IPS-20b (cell line): ENCODE measurements at regions not wholly inside any gene's neighbourhood (a gene's known extent, or its start where the extent isn't known, plus 50 kb on each side); places are given as distances from the start of the nearest gene placed in this dataset.

ENCODE experiments used
- H3K27ac ChIP-seq: one replicate; pipeline ENCODE4 v1.5.1; 2013; ENCODE audit warnings: low read length
- H3K27me3 ChIP-seq: 2 replicates; pipeline ENCODE4 v1.6.1; 2013; ENCODE audit warnings: mild to moderate bottlenecking, low read length, inconsistent platforms; ENCODE audit not compliant: insufficient read depth
- H3K36me3 ChIP-seq: 2 replicates; pipeline ENCODE4 v1.6.1; 2013; ENCODE audit warnings: low read depth, mild to moderate bottlenecking, inconsistent platforms, low read length, moderate library complexity; ENCODE audit not compliant: insufficient read depth
- H3K4me1 ChIP-seq: 2 replicates; pipeline ENCODE4 v1.6.1; 2013; ENCODE audit warnings: mild to moderate bottlenecking, control low read depth, inconsistent platforms, low read length, moderate library complexity; ENCODE audit not compliant: insufficient read depth
- H3K4me3 ChIP-seq: 2 replicates; pipeline ENCODE4 v1.5.1; 2013; ENCODE audit warnings: mild to moderate bottlenecking, low read length, inconsistent platforms
- H3K9ac ChIP-seq: 2 replicates; pipeline ENCODE4 v1.6.1; 2013; ENCODE audit warnings: low read depth, mild to moderate bottlenecking, inconsistent platforms, low read length, moderate library complexity
- H3K9me3 ChIP-seq: 2 replicates; pipeline ENCODE4 v1.6.1; 2013; ENCODE audit warnings: mild to moderate bottlenecking, low read depth, low read length, inconsistent platforms; ENCODE audit not compliant: insufficient read depth

DNA sequence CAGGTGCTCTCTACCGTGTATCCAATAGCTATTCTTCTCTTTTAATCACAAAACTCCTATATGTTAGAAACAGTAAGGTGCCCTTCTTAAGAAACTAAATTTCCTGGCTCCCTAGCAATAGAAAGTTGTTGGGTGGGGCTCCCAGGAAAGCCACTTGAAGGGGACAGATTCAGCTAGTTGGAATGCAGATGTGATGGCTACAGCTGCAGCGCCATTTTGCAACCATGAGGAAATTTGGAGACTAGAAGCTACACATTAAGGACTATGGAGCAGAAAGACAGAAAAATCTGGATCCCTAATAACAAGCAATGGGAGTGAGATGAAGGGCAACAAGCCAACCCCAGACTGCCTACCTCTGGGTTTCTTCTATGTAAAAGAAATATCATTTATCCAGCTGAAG is 108.8 kb upstream of the AFDN start:
- no peaks in the 10 kb centered on the region for H3K27me3 ChIP-seq
- H3K36me3 ChIP-seq, result no peaks in the 10 kb centered on the region
- no peaks in the 10 kb centered on the region for H3K9me3 ChIP-seq
- no peak overlapping the region for H3K27ac ChIP-seq
- no peak overlapping the region for H3K4me3 ChIP-seq
- peaks cover 6% of the 10 kb centered on the region; the same call in 1 of the 2 replicates for H3K4me1 ChIP-seq
- H3K9ac ChIP-seq, result no peak overlapping the region

DNA sequence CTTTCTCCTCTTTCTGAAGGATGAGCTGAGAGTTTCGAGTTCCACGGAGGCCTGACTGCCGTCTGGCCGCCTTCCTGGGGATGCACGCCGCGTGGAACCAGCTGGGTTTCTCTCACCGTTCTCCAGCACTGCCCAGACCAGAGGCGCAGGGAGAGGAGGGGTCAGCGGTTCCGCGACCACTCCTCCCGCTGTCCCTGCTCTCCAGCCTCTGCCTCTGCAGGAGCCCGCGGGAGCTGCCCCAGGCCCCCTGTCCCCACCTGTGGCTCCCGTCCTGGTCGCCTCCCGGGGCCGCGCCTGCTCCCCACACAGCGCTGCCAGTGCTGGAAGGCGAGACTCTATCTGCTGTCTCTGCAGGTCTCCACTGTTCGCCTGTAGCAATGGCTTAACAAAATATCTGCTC is 106.8 kb upstream of the AFDN start:
- Histone ChIP-seq H3K4me1 (no peaks in the 10 kb centered on the region), H3K4me3 (no peak overlapping the region), H3K36me3 (no peaks in the 10 kb centered on the region), H3K9ac (no peak overlapping the region), H3K27me3 (no peaks in the 10 kb centered on the region), H3K9me3 (no peaks in the 10 kb centered on the region), H3K27ac (no peak overlapping the region)

DNA sequence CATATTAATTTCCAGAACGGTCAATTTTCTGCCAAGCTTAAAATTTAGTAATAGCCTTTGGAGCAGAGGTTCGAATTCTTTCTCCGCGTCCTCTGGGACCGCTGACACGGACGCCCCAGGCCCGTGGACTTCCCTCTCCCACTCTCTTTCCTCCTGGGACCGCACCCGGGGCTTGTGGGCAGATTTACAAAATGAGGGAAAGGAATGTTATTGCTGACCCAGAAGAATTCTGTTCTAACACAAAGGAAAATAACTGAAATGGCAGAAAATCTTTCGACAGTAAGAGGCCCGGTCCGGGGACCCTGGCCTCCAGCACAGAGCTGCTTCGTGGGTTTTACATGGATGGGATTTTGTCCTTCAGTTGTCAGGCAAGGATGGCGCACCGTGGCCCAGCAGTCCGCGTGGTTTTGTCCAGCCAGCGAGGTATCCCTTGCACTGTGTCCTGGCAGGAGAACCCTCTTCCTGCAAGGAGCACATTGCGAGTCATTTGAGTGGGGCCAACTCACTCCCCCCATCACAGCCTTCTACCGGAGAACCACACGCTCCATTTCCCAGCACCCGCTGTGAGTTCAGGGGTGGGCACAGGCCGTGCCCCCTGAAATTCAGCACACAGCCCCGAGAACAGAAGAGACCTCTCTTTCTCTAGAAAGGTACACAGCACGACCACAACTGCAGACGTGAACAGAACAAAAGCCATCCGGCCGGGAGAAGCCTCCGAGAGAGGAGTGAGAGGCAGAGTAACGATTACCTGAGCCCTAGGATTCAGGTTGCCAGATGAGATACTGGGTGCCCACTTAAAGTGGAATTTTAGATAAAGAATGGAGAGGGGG is 106.0 kb upstream of the AFDN start:
- Histone ChIP-seq H3K4me3 (no peak overlapping the region), H3K36me3 (no peaks in the 10 kb centered on the region), H3K27ac (no peak overlapping the region), H3K4me1 (no peaks in the 10 kb centered on the region), H3K27me3 (no peaks in the 10 kb centered on the region), H3K9me3 (no peaks in the 10 kb centered on the region), H3K9ac (no peak overlapping the region)

DNA sequence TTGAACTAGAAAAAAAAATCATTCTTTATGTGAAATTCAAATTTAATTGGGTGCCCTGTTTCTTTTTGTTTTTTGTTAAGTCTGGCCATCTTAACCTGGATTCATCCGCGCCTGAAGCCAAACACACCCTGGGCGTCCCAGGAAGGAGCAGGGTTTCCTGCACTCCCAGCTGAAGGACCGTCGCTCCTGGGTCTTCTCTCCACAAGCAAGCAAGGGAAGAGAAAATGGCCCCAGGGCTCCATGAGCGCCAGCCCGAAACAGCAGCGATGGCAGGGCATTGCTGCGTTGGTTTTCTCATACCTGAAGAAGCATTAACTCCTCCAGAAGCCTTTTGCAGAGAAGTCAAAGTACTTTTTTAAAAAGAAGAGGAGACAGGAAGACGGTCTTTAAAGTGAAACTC is 105.4 kb upstream of the AFDN start:
- Histone ChIP-seq H3K9ac (no peak overlapping the region), H3K9me3 (no peaks in the 10 kb centered on the region), H3K4me1 (no peaks in the 10 kb centered on the region), H3K27ac (no peak overlapping the region), H3K4me3 (no peak overlapping the region), H3K27me3 (no peaks in the 10 kb centered on the region), H3K36me3 (no peaks in the 10 kb centered on the region)

DNA sequence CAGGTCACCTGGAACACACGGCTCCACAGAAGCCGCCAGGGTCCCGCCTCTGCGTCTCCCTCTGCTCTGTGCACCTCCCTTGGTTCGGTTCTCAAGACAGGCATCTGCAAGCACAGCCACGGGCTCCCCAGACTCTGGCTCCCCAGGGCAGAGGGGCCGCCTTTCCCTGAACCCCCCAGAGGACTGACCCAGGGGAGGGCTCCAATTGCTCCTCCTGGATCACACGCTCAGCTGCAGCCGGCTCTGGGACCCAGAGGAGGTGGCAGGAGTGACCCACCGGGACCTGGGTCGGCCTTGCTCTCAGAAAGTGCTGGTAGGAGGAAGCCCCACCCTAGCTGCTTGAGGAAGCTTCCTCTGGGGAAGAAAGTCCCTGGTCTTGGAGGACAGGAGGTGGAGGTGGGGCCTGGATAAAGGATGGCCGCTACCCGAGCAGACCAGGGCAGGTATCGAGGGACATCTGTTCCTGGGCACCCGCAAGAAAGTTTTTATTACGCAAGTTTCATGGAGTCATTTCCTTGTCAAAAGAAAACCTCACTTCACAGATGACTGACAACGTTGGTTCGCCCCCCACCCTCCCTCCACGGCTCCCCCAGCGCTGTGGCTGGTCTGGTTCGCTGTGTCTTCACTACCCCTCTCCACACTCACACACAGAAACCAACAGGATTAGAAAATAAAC is 103.9 kb upstream of the AFDN start:
- Histone ChIP-seq H3K9ac (no peak overlapping the region), H3K4me3 (no peak overlapping the region), H3K36me3 (no peaks in the 10 kb centered on the region), H3K9me3 (no peaks in the 10 kb centered on the region), H3K27ac (no peak overlapping the region), H3K4me1 (no peaks in the 10 kb centered on the region), H3K27me3 (no peaks in the 10 kb centered on the region)

DNA sequence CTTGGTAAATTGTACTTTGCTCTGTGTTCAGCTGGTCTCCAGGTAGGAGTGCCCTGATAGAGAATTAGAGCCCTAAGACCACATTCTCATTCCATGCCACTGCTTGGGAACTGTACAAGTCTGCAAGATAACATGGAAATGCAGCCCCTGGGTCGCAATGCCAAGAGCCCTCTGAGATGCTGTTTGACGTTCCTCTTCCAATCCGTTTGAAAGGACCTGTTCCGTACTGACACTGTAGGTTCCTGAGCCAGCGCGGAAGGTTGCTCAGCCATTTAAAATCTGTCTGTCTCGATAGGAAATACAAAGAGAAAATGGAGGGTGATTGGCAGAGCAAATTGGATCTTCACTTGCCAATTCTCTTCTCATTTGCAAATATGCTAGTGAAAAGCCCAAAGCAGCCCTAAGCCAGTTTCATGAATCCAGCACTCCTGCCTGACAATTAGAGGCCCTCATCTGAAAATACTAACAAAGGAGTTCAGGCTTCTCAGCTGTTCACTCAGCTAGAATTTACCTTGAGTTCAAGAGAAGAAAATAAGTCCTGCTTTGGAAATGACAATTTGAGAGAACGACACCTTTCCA is 100.6 kb upstream of the AFDN start:
- Histone ChIP-seq H3K4me3 (no peak overlapping the region), H3K4me1 (no peaks in the 10 kb centered on the region), H3K27me3 (no peaks in the 10 kb centered on the region), H3K27ac (no peak overlapping the region), H3K9ac (no peak overlapping the region), H3K9me3 (no peaks in the 10 kb centered on the region), H3K36me3 (no peaks in the 10 kb centered on the region)

DNA sequence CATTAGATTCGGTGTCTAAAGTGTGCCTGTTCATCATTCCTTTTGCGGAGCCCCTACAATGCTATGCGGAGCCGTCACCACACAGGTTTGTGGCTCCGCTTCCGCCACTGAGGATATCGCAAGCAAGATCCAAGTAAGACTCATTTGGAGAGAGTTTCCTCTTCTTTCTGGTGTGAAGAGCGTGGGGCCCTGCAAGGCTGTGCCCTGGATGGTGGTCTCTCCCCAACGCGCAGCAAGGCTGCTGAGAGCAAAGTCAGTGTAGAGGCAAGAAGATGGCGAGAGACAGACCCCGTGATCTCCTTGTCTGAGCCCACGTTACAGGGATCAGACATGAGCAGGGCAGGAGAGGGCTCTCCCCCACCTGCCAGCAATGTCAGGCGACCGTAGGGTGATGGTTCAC is 96.3 kb upstream of the AFDN start:
- no peaks in the 10 kb centered on the region for H3K36me3 ChIP-seq
- no peak overlapping the region for H3K27ac ChIP-seq
- no peaks in the 10 kb centered on the region for H3K9me3 ChIP-seq
- H3K27me3 ChIP-seq, result no peaks in the 10 kb centered on the region
- H3K4me1 ChIP-seq, result no peaks in the 10 kb centered on the region
- no peak overlapping the region for H3K9ac ChIP-seq
- no peak overlapping the region for H3K4me3 ChIP-seq

DNA sequence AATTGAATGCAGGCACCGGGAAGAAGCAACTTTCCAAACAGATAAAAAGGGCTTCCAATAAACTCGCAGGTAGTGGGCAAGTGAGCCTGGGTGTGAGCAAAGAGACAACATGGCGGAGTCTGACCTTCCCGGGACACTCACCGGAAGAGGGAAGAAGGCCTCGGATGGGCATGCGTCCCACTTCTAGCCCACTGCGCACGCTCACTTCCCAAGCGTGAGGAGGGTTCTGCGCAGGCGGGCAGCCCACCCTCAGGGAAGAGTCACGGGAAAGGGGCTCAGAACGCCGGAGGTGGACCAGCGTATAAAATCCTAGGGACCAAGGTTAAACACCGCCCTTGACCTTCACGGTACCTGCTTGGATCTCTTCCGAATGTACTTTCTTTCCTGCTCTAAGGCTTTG is 95.5 kb upstream of the AFDN start:
- no peaks in the 10 kb centered on the region for H3K9me3 ChIP-seq
- no peak overlapping the region for H3K4me3 ChIP-seq
- H3K27ac ChIP-seq, result no peak overlapping the region
- H3K9ac ChIP-seq, result no peak overlapping the region
- no peaks in the 10 kb centered on the region for H3K27me3 ChIP-seq
- H3K4me1 ChIP-seq, result no peaks in the 10 kb centered on the region
- no peaks in the 10 kb centered on the region for H3K36me3 ChIP-seq

DNA sequence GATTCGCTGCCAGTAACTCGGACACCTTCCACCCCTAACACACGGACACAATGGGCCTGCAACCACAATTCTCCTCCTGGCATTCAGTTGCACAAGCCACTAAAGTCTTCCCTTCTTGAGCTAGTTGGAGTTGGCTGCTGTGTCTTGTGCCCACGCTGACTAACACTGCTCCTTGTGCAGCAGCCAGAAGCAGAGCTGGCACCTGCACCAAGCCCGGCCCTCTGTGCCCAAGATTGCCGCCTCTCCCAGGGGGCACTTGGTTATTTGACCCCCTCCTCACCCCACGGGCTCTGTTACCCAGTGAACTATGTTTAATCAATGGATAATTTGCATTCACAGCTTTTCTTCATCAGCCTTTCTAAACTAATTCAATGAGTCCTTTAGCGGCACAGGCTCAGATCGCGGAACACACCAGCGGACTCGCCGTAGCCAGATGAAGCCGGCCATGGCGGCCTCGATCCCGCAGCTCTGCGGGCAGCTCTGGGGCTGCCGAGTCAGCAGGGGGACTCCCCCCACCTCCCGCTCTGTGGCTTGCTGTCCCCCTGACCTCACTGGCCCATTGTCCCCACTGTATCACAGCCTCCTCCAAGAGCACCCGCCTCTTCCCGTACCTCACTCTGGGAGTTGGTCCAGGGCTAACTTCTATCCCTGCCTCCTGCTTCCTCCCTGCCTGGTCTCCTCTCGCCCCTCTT is 94.8 kb upstream of the AFDN start:
- Histone ChIP-seq H3K9ac (no peak overlapping the region), H3K4me1 (no peaks in the 10 kb centered on the region), H3K36me3 (no peaks in the 10 kb centered on the region), H3K9me3 (no peaks in the 10 kb centered on the region), H3K27ac (no peak overlapping the region), H3K4me3 (no peak overlapping the region), H3K27me3 (no peaks in the 10 kb centered on the region)

DNA sequence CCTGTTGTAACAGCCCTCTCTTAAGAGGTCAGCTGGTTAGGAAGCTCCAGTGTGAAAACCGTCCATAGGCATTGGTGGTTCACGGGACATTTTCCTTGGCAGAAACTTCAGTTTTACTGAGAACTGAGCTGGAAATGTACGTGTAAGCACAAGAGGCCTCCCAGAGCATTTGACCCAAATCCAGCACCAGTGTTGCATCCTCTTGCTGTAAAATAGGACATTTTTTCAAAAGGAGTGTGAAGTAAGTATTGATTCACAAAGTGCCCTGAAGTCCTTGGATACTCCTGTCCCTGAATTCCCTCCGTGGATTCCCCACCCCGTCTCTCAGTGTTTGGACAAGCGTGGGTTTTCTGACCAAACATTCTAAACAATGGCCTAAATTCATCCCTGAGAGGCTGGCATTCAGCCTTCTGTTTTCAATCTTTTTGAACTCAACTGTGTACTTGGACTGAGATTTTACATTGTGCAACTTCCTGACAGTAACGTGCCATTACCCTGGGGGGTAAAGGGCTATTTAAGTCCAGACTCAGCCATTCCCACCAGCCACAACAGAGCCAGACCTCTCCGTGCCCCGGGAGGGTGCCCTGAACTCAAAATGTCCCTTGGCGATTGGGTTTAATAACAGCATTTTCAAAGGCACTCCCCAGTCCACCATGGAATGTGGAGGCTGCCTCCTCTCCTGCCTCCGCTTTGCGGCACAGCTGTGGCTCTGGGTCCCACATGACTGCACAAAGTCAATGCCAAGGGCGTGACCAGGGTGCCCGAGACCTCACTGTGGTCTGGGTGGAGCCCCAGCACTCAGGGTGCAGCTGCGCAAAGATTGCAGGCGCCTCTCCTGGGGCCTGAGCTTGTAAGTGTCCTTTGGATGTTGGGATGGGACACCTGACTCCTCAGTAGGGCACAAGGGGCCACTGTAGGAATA is 92.7 kb upstream of the AFDN start:
- Histone ChIP-seq H3K4me1 (no peaks in the 10 kb centered on the region), H3K27ac (no peak overlapping the region), H3K9ac (no peak overlapping the region)

DNA sequence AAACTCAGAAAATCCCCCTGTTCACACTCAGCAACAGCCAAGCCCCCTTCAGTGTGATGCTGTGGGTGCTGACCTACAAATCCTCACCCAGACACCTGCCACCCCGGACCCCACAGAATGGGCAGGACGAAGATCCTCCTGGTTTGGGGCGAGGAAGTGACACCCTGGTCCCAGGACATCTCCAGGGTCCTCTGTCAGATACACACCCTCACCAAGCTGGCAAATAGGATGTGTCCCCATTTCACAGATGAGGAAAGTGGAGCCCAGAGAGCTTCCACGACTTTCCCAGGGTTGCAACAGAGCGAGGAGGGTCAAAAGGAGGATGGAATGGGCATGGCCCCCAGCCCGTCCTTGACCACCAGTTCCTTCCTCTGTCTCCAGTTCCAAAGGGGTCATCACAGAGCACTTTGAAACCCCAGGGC is 92.0 kb upstream of the AFDN start:
- Histone ChIP-seq H3K4me3 (no peak overlapping the region), H3K27me3 (no peaks in the 10 kb centered on the region), H3K9ac (no peak overlapping the region), H3K36me3 (no peaks in the 10 kb centered on the region), H3K4me1 (no peaks in the 10 kb centered on the region), H3K27ac (no peak overlapping the region), H3K9me3 (no peaks in the 10 kb centered on the region)

More for the DNA sequence above, 92.7 kb upstream of the AFDN start:
- no peaks in the 10 kb centered on the region for H3K36me3 ChIP-seq
- no peaks in the 10 kb centered on the region for H3K9me3 ChIP-seq
- H3K27me3 ChIP-seq, result no peaks in the 10 kb centered on the region
- H3K4me3 ChIP-seq, result no peak overlapping the region
